ENCODE measurements at regions not wholly inside any gene's neighbourhood (a gene's known extent, or its start where the extent isn't known, plus 50 kb on each side); places are given as distances from the start of the nearest gene placed in this dataset.

DNA sequence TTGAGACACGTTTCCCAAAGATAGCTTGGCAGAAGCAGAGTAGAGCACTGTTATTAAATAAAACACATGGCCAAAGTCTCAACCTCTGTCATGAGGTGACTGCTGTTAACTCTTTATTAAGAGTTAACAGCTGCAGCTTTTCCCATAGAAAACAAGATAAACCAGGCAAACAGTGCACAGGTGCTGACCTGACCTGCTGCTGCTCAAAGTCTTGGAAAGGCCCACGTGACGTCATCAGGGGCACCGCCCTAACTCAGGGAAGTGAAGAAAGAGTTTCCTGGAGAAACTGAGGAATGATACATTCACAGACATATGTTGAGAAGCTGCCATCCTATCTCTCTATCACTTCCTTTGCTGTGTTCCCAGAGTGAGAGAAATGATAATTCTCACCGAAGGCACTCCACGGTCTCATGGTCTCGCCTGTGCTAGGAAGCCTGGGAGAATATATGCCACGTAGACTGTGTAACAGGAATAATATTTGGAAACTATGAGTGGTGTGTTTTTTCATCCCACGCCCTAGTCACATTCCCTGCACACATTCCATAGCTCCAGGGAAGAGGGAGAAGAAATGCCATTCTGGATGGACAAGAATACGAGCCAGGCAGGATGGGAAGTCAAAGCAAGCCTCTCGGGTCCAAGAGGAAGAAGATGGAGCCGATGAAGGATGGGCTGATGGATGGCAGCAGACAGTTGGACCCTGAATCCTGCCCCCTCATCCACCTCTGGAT, 146.2 kb upstream of the NFE2L3 start:
- TF ChIP-seq, protein P1, sequence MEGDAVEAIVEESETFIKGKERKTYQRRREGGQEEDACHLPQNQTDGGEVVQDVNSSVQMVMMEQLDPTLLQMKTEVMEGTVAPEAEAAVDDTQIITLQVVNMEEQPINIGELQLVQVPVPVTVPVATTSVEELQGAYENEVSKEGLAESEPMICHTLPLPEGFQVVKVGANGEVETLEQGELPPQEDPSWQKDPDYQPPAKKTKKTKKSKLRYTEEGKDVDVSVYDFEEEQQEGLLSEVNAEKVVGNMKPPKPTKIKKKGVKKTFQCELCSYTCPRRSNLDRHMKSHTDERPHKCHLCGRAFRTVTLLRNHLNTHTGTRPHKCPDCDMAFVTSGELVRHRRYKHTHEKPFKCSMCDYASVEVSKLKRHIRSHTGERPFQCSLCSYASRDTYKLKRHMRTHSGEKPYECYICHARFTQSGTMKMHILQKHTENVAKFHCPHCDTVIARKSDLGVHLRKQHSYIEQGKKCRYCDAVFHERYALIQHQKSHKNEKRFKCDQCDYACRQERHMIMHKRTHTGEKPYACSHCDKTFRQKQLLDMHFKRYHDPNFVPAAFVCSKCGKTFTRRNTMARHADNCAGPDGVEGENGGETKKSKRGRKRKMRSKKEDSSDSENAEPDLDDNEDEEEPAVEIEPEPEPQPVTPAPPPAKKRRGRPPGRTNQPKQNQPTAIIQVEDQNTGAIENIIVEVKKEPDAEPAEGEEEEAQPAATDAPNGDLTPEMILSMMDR (IDR thresholded peaks at IDR 0.05): no peak
- TF ChIP-seq POLR2AphosphoS5 (IDR thresholded peaks at IDR 0.05): no peak

All from breast epithelium (tissue), 3 donors.